ENCODE measurements at regions not wholly inside any gene's neighbourhood (a gene's known extent, or its start where the extent isn't known, plus 50 kb on each side); places are given as distances from the start of the nearest gene placed in this dataset.

DNA sequence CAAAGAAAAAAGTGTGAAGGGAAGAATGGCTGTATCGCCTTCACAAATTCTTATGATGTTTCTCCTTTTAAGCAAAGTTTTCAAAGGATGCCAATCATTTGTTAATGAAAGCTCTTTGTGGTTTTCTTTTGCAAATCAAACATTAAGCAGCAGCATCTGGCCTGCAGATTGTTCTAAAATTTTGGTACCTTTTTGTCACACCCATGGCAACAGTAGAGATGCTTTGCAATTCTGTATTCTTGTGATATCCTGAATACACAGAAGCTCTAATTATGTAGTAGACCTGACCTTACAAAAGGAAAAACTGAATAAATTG, 79.8 kb downstream of the CDO1 start:
- H3K4me3 ChIP-seq, result no peak overlapping the region
- H3K36me3 ChIP-seq, result no peaks in the 10 kb centered on the region
- peak overlapping the region in 2 of 3 donors; percentile 87 to 91 for H3K27ac ChIP-seq
- no peaks in the 10 kb centered on the region for H3K9me3 ChIP-seq
- DNase-seq, result no peak
- intact Hi-C loops (cut with DNase I), result no loop called here
- no peak for ATAC-seq
- H3K27me3 ChIP-seq, result no peaks in the 10 kb centered on the region
- peaks cover 0 to 58% (median 9%) of the 10 kb centered on the region in 4 donors for H3K4me1 ChIP-seq
- WGBS (ENCODE audit: insufficient coverage, low coverage, low lambda C conversion rate, missing lambda C conversion rate), result 67% methylated on average over 1 of the region's 1 CpG
- no peak for TF ChIP-seq POLR2A (IDR thresholded peaks at IDR 0.05)
- no peak for TF ChIP-seq CTCF (IDR thresholded peaks at IDR 0.05)

- H3K27ac ChIP-seq, result peak overlapping the region in 2 of 3 donors; percentile 87 to 91
- intact Hi-C loops (cut with DNase I), result no loop called here
- no peak overlapping the region for H3K4me3 ChIP-seq
- H3K36me3 ChIP-seq, result no peaks in the 10 kb centered on the region
- ATAC-seq (peak in 1 of 4 donors; percentile 20), DNase-seq (no peak)
- H3K9me3 ChIP-seq, result no peaks in the 10 kb centered on the region
- 43% methylated on average over 3 of the region's 3 CpGs for WGBS (ENCODE audit: insufficient coverage, low coverage, low lambda C conversion rate, missing lambda C conversion rate)
- peaks cover 0 to 63% (median 12%) of the 10 kb centered on the region in 4 donors for H3K4me1 ChIP-seq
- TF ChIP-seq CTCF (IDR thresholded peaks at IDR 0.05) (no peak), POLR2A (IDR thresholded peaks at IDR 0.05) (no peak)
- no peaks in the 10 kb centered on the region for H3K27me3 ChIP-seq
Measured at GRCh38 chr5:115736004-115736689, 80.3 kb downstream of the CDO1 start.

DNA sequence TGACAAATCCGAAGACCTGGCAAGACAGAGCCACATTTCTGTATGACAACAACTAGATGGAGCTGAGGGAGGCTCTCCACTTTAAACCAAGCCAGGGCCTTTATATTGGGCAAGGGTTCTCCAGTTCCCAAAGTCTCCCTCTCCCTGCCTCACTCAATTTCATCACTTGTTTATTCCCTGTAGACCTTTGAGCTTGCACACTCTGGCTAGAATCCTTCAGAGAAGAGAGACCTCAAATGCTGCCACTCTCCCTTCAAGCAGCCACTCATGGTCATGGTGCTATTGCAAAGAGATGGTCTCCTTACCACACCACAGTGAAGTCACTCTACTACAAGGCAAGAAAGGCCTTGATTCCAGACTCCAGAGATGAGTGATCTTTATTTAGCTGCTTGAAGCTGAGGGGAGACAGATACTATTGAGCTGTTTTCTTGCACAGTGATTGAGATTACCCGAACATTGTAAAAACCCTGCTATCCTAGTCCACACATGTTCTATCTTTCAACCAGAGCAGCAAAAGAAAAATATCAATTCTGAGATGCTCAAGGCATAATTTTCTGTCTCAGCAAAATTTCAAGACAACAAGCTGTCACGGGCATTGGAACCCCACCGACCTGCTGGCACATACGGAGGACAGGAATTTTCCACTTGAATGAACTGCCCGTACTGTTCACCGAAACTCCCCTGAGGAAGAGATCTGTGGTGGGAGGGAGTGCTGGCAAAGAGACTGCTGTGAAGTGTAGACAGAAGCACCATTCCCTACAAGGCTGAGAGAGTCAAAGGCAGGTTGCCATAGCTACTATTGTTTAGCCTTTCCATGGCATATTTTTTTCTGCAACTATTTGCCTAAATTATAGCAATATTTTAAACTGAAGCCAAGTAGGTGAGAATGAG, 81.1 kb downstream of the CDO1 start:
- H3K36me3 ChIP-seq, result no peaks in the 10 kb centered on the region
- intact Hi-C loops (cut with DNase I), result no loop called here
- H3K27ac ChIP-seq, result peak overlapping the region in 2 of 3 donors; percentile 87 to 91
- 36% methylated on average over 7 of the region's 7 CpGs for WGBS (ENCODE audit: insufficient coverage, low coverage, low lambda C conversion rate, missing lambda C conversion rate)
- H3K4me1 ChIP-seq, result peaks cover 0 to 65% (median 13%) of the 10 kb centered on the region in 4 donors
- TF ChIP-seq CTCF (IDR thresholded peaks at IDR 0.05) (no peak), POLR2A (IDR thresholded peaks at IDR 0.05) (no peak)
- DNase-seq (peak in 2 of 3 donors; percentile 49 to 56), ATAC-seq (peak; percentile 66 to 81 (median 74))
- no peaks in the 10 kb centered on the region for H3K9me3 ChIP-seq
- H3K27me3 ChIP-seq, result no peaks in the 10 kb centered on the region
- H3K4me3 ChIP-seq, result peak overlapping the region in 1 of 3 donors; percentile 23

DNA sequence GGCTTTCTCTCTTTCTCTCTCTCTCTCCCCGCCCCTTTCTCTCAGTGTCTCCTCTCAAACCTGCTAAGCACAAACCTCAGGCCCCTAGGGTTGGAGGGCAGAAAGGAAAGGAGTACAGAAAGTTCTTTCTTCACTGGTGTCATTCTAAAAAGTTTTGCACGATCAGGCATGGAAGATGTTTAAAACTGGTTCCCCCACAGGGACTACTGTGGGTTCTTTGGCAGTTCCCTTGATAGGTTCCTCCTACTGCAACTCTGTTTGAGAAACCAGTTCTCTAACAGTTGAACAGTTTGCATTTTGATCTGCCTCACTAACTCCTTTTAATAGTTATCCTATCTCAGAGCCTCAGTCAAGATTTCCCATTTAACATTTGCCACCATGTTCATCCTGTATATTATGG, 82.9 kb downstream of the CDO1 start:
- Histone ChIP-seq H3K9me3 (no peaks in the 10 kb centered on the region), H3K27me3 (no peaks in the 10 kb centered on the region), H3K4me3 (no peak overlapping the region), H3K27ac (peak overlapping the region in 2 of 3 donors; percentile 0 to 87), H3K4me1 (peaks cover 0 to 65% (median 13%) of the 10 kb centered on the region in 4 donors), H3K36me3 (no peaks in the 10 kb centered on the region)
- ATAC-seq (no peak), DNase-seq (no peak)
- no peak for TF ChIP-seq POLR2A (IDR thresholded peaks at IDR 0.05)
- no peak for TF ChIP-seq CTCF (IDR thresholded peaks at IDR 0.05)
- intact Hi-C loops (cut with DNase I), result no loop called here
- 86% methylated on average over 2 of the region's 2 CpGs for WGBS (ENCODE audit: insufficient coverage, low coverage, low lambda C conversion rate, missing lambda C conversion rate)
